GM18499 (cell line): ENCODE measurements at regions not wholly inside any gene's neighbourhood (a gene's known extent, or its start where the extent isn't known, plus 50 kb on each side); places are given as distances from the start of the nearest gene placed in this dataset.
A peak's percentile ranks its signal among the peaks of the same experiment; 100 is the strongest.
"Not testable (repeated sequence)": the region's sequence is repeated elsewhere in the genome, so short reads cannot be mapped to it uniquely, and the experiment has no call there.

Experiments used
- ATAC-seq: cut with Tn5 transposase; IDR thresholded peaks from one replicate; pipeline ENCODE4 v1.9.1; 2021; ENCODE audit warnings: moderate number of reproducible peaks; ENCODE audit not compliant: insufficient read depth, unreplicated experiment

GRCh38 chr7:73186589-73187309 lies 100.9 kb upstream of the SPDYE9 start:
- ATAC-seq, result not testable (repeated sequence)

GRCh38 chr7:73176813-73177212 lies 91.0 kb upstream of the SPDYE9 start:
- not testable (repeated sequence) for ATAC-seq

DNA sequence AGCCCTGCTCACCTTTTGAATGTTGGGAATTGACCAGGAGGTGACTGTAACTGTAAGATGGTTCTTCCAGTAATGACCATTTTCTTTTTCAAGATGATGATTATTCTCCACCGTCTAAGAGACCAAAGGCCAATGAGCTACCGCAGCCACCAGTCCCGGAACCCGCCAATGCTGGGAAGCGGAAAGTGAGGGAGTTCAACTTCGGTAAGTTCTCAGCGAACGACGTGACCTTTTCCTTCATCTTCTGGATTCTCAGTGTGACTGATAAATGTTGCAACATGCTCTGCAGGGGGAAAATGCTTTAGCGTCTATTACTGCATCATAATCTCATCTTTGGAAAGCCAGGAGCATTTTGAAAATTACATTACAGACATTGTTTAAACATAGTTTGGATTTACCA lies 89.5 kb upstream of the SPDYE9 start:
- ATAC-seq, result not testable (repeated sequence)

GRCh38 chr7:73170902-73171301 lies 85.1 kb upstream of the SPDYE9 start:
- not testable (repeated sequence) for ATAC-seq

DNA sequence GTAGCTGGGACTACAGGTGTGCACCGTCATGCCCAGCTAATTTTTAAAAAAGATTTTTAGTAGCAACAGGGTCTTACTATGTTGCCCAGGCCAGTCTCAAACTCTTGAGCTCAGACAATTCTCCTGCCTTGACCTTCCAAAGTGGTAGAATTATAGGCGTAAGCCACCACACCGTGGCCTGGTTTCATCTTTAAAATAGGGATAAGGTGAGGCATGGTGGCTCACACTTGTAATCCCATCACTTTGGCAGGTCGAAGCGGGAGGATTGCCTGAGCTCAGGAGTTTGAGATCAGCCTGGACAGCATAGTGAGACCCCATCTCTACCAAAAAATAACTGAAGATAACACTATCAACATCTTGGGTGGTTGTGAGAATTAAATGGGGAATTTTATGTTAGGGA lies 84.6 kb upstream of the SPDYE9 start:
- not testable (repeated sequence) for ATAC-seq

DNA sequence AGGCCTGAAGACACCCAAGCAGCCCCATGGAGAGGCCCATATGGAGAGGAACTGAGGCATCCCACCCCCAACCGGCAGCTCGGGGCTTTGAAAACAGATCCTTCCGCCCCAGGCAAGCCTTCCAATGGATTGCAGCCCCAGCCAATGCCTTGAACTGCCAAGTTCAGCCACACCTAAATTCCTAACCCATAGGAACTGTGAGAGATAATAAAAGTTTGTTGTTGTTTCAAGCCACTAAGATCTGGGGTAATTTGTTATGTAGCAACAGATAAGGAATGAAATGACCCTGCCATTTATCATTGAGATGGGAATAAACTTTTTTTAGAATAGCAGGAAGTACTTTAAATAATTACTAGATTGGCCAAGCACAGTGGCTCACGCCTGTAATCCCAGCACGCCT lies 80.3 kb upstream of the SPDYE9 start:
- ATAC-seq, result not testable (repeated sequence)

DNA sequence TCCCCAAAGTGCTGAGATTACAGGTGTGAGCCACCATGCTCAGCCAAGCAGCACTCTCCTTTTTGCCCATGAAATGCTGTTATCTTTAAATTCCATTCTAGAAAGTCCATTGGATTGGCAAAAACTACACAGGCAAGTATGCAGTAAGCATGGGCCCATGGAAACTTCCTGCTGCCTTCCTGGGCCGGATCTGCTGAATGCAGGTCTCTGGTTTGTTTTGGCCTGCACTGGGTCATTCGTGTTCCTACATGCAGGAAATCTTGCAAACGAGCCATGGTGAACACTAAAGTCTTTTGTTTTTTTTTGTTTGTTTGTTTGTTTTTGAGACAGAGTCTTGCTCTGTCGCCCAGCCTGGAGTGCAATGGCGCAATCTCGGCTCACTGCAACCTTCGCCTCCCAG lies 76.8 kb upstream of the SPDYE9 start:
- not testable (repeated sequence) for ATAC-seq

DNA sequence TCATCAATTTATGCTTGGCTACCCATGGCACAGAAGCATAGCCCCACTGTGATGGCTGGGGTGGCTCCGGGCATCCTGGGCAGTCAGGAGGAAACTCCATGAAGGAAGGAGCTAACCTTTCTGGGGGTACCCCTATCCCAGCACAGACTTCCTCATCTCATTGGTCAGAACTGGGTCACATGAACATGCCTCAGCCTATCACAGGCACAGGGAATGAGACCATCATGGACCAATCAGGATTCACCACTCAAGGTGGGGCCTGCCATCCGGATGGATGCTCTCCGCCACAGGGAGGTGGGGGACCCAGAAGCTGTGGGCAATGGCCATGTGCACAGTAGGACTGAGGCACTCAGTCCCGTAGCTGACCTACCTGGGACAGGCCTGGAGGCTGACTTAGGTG lies 75.9 kb upstream of the SPDYE9 start:
- not testable (repeated sequence) for ATAC-seq

DNA sequence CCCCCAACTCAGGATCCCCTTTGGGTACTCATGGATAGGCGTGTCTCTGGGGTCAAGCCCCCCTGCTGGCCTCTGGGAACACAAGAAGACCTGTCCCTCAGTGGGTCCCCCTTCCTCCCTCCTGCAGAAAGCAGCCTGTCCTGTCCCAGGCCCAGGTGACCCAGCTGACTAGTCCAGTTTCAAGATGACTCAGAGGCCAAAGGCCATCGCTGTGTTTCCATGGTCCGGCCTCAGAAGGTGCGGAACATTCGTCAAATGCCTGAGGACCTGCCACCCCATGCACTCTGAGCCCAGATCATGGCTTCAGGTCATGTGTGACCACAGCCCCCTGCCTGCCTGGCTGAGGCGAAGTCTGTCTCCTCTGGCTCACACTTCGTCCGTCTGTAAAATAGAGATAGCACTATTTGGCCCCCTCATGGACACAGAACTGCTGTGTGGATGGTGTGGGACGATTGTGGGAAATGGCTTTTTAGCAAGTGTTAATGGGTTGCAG lies 71.4 kb upstream of the SPDYE9 start:
- ATAC-seq, result not testable (repeated sequence)

DNA sequence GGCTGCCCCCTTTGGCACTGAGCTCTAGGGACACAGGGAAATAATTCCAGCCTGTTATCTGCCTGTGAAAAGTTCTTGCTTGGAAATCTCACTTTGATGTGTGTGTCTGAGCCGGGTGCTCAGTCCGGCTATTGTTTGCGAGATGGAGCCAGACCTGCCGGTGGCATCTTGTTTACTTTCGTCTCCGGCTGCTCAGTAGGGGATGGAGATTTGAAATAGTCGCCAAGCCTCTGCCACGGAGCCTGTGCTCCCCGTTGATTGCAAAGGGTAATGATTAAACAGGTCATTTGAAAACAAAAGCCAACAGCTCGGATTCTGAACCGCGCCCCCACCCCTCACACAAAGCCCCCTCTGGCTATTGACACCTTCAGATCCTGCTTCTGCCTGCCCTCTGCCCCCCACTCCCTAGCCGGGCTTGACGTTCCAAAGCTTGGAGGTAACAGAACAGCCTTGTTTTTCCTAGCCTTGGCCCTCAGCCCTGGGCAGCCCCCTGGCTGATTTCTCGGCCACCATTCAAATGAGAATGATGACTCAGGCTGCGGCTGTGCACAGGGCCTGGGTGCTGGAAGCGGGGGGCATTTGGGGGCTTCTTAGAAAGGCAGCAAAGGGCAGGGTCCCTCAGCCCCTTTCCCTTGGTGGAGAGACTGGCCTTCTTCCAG lies 70.8 kb upstream of the SPDYE9 start:
- not testable (repeated sequence) for ATAC-seq

- peak; percentile 53 for ATAC-seq
These were observed 68.8 kb upstream of the SPDYE9 start for GRCh38 chr7:73154586-73155038.

DNA sequence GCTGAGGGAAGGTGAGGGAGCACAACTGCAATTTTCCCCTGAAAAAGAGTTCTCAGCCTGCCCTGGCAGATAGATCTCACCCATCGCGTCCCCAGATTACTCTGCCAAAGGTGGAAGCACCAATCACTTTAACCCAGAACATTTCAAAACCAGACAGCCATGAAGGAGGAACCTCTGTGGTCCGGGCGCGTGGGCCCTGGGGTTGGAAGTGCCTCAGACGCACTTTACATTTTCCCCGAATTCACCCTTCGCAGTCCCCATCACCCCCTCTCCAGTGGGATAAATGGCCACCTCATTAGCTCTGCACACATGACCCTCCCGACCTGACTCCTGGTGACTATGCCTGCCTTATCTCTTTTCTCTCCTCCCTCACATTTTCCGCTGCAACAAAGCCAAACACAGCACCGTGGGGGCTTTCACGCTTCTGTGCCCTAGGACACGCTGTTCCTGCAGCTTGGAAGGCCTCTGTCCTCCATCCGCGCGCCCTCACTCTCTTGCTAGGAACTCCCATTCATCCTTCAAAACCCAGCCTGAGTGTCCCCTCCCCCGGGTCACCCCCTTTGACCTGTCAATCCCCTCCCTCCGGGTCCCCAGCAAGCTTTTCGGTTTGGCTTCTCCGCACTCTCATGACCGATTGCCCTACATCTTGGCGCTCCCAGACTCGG lies 68.2 kb upstream of the SPDYE9 start:
- not testable (repeated sequence) for ATAC-seq

DNA sequence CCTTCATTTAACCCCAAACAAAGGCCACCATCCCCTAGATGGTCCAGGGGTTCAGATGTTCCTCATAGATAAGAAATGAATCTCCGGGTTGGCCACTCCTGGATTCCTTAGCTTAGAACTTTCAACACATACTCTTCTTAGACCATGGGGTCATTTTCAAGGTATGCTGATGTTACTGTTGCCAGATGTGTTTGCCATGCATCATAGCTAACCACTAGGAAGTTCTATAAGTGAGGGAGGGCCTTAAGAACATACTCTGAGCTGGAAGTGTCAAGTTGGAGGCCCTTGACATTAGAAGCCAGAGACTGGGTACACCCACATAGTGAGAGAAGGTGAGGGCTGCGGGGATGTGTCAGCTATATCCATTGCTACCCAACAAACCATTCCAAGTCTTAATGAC lies 62.7 kb upstream of the SPDYE9 start:
- ATAC-seq, result not testable (repeated sequence)

DNA sequence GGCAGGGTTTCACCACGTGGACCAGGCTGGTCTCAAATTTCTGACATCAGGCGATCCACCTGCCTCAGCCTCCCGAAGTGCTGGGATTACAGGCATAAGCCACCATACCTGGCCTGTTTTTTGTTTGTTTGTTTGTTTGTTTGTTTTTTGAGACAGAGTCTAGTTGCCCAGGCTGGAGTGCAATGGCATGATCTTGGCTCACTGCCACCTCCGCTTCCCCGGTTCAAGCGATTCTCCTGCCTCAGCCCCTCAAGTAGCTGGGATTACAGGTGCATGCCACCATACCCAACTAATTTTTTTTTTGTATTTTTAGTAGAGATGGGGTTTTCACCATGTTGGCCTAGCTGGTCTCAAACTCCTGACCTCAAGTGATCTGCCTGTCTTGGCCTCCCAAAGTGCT lies 61.8 kb upstream of the SPDYE9 start:
- ATAC-seq, result not testable (repeated sequence)

GRCh38 chr7:73143993-73144392 lies 58.2 kb upstream of the SPDYE9 start:
- not testable (repeated sequence) for ATAC-seq

DNA sequence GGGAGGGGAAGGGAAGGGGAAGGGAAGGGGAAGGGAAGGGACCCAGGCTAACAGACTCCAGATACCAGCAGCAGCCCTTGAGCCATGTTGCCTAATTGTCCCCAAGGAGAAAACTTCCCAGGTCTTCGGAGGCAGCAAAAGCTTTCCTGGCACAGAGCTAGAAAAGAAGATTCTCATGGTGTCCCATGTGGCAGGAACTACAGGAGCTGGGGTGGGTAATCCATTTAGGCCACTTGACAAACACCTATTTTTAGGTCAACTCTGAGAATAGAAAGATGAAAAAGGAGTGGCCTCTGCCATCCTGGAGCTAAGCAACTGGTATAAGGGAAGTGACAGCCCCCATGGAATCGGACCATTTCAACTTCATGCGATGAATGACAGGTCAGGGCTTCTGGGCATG lies 52.1 kb upstream of the SPDYE9 start:
- ATAC-seq, result not testable (repeated sequence)
